COLO668 (cell line): ENCODE measurements at regions not wholly inside any gene's neighbourhood (a gene's known extent, or its start where the extent isn't known, plus 50 kb on each side); places are given as distances from the start of the nearest gene placed in this dataset.
A peak's percentile ranks its signal among the peaks of the same experiment; 100 is the strongest.

Source experiments
- DNase-seq: peaks from one replicate; lab custom pipeline; 2025; ENCODE audit not compliant: unreplicated experiment; lab: John Stamatoyannopoulos, UW

DNA sequence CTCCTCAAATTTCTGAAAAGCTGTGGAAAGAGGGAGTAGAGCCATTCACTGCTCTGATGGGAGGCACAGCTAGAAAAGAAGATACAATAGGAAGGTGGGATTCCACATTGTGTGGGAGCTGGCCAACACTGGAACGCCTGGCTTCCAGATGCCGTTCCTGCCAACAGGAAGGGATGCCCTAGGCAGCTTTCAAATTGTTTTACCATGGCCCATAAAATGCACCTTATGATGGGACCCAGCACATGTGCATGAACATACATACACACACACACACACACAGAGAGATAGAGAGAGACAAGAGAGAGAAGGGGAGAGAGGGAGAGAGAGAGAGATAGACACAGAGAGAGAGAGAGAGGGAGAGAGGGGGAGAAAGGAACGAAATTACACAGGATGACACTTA, 86.1 kb upstream of the BZW1 start:
- no peak for DNase-seq

- DNase-seq = no peak
These were observed 83.1 kb upstream of the BZW1 start for GRCh38 chr2:200728630-200729029.

DNA sequence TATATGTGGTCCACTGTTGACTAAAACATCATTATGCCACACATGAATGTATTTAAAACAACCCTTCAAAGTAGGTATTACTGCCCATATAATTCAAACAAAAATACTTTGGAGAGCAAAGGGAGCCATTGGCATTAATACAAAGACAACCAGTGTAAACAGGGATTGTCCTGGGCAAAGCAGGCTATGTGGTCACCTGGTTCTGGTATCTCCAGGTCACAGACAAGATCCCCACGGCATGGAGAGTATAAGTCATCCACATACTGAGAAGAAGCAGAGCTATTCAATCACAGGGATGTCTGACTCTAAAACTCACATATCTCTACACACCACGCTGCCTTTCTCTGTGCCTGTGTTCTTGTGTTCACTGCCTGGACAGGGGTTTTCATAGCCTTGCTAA, 81.4 kb upstream of the BZW1 start:
- no peak for DNase-seq

DNA sequence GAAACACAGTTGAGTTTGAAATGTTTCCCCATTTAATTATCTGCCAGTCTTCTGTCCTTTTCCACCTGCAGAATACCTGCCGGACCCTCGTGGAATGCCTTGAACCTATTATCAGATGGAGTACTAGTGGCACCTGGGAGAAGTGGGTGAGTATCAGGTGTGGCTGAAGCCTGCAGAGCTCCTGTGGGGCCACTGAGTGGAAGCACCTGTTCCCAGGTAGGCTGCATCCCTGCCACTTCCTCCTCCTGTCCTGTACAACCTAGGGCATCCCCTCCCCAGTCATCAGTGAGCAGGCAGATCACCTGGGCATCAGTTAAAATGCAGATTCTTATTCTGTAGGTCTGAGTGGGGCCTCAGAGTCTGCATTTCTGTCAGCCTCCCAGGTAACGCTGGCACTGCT, 80.8 kb upstream of the BZW1 start:
- peak; percentile 24 for DNase-seq

- no peak for DNase-seq
These were observed 78.8 kb upstream of the BZW1 start for GRCh38 chr2:200732866-200733265.

GRCh38 chr2:200733713-200734198, 78.0 kb upstream of the BZW1 start:
- no peak for DNase-seq

- DNase-seq = no peak
These were observed 76.6 kb upstream of the BZW1 start for GRCh38 chr2:200735061-200735460.

GRCh38 chr2:200736646-200737274, 75.0 kb upstream of the BZW1 start:
- DNase-seq = no peak

GRCh38 chr2:200737585-200737984, 74.1 kb upstream of the BZW1 start:
- DNase-seq = no peak

GRCh38 chr2:200738590-200738989, 73.1 kb upstream of the BZW1 start:
- no peak for DNase-seq

GRCh38 chr2:200740907-200741306, 70.8 kb upstream of the BZW1 start:
- no peak for DNase-seq

DNA sequence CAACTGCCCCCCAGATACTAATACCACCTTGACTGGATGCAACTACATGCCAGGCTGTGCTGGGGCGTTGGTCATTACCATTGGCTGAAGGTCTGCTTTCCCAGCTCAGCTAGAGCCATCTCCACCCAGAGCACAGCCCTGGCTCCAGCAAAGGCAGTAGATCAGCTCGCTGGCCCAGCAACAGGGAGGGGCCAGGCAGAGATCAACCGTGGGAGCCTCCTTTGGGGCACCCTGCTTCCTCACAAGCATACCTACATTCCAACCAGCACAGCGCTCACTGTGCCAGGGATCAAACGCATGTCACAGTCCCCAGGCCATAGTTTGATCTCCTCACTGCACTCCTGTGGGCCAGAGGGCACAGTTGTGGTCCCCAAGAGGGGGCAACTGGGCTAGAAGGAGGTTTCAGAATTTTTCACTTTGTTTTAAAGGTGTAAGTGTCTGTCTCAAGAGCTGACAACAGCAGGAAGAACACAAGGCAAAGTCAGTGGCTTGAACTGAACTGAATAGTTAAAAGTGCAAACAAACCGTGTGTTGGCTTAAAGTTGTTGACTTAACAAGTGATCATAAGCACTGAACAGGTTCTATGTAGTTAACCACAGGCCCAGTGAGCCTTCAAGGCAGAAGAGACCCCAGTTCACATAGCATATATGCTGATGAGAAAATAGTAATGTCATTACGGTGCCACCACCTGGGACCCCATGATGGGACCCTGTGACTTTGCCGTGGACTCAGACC, 70.1 kb upstream of the BZW1 start:
- DNase-seq = peak; percentile 26

DNA sequence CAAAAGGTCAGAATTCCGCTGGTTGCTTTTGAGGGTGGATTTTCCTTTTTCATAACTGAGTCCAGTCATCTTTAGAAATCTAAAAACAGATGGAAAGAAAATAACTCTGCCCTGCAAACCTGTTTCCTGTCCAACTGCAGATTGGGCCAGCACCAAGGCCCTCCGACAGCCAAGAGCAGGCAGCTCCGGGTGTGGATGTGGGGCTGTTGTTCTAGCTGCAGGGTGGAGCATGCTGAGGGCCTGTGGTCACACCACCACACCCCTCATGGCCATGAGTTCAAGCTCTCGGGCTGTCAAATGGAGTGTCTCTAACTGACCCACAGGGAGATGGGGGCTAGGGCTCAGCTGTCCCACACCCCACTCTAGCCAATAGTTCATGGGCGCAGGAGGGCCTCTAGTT, 69.3 kb upstream of the BZW1 start:
- no peak for DNase-seq

DNA sequence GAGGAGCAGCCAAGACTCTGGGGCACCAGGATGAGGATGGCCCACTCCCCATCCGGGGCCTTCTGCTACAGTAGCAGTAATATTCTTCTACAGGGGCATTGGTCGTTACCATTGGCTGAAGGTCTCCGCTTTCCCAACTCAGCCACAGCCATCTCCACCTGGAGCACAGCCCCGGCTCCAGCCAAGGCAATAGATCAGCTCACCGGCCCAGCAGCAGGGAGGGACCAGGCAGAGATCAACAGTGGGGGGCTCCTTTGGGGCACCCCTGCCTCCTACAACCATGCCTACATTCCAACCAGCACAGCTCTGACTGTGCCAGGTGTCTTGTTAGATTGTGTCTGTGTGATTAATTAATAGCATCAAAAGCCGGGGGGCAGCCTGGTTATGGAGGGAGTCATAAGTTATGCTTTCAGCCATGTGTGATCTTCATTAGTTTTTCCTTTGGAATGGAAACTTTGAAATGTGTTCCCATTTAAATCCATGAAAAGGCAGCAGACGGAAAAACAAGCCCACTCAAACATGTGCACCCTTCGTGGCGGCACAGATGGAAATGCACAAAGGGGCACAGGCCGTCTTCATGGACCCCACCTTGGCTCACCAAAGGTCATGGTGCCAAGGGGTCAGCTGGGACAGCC, 68.6 kb upstream of the BZW1 start:
- DNase-seq = no peak

- no peak for DNase-seq
These were observed 67.5 kb upstream of the BZW1 start for GRCh38 chr2:200744201-200744602.

DNA sequence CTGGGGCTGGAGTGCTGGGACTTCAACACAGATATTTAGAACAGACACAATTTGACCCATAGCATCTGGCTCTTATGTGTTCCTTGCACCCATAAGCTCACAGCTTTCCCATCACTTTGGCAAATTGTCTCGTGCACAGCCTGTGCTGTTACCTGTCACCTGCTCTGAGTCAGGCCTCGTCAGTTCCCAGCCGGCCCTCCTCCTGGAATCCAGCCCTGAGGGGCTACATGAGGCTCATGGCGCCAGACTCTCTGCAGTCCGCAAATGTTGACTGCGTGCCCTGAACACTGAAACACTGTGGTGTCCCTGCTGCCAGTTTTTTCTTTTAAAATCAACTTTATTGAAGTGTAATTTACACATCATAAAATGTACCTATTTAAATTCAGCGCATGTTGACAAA, 65.4 kb upstream of the BZW1 start:
- no peak for DNase-seq

DNA sequence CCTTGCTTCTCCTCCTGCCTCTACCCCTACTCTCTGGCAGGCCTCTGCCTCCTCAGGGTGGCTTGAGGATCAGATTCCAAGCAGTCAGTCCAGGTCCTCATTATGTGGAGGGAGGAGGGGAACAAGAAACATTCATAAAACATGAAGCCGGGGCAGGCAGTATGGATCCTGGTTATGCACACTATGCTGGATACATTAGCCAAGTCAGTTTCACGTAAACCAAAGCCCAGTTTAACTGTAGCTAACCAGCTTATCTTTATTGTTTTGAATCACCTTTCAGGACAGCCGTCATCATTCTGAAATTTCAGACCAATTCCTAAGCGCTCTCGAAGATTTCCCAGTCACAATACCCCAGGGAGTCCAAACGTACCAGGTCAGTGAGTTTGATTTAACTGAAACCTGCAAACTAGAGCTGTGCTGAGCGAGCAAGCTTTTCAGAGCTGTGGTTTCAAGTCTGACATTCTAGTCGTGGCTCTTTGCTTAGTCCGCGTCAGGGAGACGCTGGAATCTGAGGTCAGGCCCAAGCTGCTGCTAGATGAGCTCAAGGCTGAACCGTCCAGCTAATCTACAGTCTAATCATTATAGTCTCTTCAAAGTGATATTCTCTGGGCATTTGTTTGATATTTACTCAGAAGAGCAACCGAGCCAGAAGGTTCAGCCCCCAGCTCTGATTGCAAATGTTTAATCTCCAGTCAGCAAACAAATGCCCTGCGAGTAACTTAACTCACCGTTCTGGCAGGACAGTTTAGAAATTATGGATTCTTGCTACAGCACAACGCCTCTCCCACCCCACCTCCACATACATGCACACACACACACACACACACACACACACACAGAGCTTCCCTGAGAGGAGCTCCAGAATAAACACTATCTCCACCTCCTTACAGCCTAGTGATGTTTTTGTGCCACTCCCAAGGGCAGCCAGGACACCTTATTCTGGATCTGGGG, 63.8 kb upstream of the BZW1 start:
- peak; percentile 36 for DNase-seq

DNA sequence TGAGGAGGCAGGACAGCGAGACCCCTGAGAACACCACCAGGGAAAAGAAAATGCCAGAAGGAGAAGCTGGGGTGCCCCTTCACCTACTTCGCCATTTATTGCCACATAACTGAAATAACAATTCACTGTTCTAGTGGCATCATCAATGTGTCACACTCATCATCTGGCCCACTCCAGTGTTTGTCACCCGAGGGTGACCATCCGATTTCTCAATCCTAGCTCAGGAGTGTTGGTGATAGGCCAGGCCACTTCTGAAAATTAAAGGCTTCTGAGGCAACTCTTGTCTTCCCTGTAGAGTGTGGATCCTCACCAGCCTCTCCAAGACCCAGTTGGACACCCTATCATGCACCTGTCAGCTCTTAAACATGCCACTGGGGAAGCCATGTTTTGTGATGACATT, 62.9 kb upstream of the BZW1 start:
- DNase-seq = no peak

DNA sequence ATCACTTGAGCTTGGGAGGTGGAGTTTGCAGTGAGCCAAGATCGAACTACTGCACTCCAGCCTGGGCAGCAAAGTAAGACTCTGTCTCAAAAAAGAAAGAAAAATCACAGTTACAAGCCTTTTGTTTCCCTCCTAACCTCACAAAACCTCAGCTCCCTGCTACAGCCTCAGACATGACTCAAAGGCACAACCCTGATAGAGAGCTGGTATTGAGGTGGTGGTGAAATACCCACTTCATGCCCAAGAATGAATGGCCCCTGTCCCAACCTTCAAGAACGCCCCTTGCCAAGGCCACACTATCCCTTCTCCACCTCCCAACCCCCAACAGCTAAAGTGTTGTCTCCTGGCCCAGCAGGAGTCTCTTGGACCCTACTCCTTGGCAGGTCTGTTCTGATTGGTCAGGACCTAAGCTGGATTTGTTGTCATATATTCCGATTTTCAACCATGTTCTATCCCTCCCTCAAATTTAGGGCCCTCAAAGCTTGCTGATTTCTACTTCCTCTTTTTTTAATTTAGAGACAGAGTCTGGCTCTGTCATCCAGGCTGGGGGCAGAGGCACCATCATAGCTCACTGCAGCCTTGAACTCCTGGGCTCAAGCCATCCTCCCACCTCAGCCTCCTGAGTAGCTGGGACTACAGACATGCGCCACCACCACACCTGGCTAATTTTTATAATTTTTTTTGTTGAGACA, 61.9 kb upstream of the BZW1 start:
- DNase-seq = no peak

- DNase-seq = no peak
These were observed 61.3 kb upstream of the BZW1 start for GRCh38 chr2:200750323-200750910.
